ENCODE measurements at regions not wholly inside any gene's neighbourhood (a gene's known extent, or its start where the extent isn't known, plus 50 kb on each side); places are given as distances from the start of the nearest gene placed in this dataset.

DNA sequence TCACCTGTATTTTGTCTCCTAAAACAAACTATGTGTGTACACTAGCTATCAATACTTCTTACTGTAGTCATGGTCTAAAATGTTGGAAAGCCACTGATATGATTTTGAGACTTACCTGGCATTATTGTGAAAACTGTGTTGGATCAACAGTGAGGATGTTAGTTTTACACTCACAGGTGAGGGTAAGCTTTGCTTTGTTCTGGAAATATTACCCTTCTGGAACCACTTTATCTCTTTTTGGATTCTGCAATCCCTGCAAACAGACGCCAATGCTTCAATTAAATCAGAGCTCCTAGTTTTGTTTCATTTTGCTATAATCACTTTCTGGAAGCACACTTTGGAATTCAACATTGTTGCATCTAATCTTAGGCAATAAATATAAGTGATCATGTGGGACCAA, 223.3 kb downstream of the RPS29 start:
- TF ChIP-seq, protein P1, sequence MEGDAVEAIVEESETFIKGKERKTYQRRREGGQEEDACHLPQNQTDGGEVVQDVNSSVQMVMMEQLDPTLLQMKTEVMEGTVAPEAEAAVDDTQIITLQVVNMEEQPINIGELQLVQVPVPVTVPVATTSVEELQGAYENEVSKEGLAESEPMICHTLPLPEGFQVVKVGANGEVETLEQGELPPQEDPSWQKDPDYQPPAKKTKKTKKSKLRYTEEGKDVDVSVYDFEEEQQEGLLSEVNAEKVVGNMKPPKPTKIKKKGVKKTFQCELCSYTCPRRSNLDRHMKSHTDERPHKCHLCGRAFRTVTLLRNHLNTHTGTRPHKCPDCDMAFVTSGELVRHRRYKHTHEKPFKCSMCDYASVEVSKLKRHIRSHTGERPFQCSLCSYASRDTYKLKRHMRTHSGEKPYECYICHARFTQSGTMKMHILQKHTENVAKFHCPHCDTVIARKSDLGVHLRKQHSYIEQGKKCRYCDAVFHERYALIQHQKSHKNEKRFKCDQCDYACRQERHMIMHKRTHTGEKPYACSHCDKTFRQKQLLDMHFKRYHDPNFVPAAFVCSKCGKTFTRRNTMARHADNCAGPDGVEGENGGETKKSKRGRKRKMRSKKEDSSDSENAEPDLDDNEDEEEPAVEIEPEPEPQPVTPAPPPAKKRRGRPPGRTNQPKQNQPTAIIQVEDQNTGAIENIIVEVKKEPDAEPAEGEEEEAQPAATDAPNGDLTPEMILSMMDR (IDR thresholded peaks at IDR 0.05; ENCODE audit: low read depth, low read length) = no peak
- no peak overlapping the region for H3K4me3 ChIP-seq (ENCODE audit: low read depth, low read length)

DNA sequence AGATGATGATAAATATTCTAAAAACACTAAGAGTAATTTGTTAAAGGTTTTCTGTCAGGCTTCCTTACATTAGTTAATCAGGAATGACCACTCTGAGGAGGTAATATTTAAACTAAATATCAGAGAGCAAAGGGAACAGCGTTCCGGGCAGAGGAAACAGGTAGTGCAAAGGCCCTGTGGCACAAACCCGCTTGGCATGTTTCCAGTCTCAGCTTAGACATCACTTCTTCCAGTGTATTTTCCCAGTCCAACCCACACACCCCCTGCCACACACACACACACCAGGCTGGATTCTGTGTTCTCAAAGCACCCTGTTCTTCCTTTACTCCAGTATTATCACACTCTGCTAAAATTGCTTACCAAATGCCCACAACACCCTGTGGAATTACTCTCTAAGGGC, 247.1 kb downstream of the RPS29 start:
- TF ChIP-seq, protein P1 (IDR thresholded peaks at IDR 0.05; ENCODE audit: low read depth, low read length) = no peak
- no peak overlapping the region for H3K4me3 ChIP-seq (ENCODE audit: low read depth, low read length)

DNA sequence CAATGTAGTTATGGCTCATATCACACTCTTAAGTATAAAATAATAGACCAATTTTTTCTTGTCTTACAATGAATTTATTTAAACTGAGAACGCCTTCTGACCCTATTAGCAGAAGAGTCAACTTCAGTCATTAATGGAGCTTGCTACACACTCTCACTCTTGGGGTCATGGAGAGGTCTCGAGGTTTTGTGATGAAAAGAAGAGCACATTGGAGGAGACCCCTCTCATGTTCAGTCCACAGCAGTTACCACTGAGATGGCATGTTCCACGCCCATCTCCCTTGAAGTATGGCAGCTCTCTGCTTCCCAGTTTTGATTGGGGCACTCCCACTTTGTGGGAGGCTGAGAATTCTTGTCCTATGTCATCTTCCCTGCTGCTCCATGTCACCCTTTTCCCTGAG, 266.4 kb downstream of the RPS29 start:
- H3K4me3 ChIP-seq (ENCODE audit: low read depth, low read length) = no peak overlapping the region
- TF ChIP-seq, protein P1 (IDR thresholded peaks at IDR 0.05; ENCODE audit: low read depth, low read length) = no peak

DNA sequence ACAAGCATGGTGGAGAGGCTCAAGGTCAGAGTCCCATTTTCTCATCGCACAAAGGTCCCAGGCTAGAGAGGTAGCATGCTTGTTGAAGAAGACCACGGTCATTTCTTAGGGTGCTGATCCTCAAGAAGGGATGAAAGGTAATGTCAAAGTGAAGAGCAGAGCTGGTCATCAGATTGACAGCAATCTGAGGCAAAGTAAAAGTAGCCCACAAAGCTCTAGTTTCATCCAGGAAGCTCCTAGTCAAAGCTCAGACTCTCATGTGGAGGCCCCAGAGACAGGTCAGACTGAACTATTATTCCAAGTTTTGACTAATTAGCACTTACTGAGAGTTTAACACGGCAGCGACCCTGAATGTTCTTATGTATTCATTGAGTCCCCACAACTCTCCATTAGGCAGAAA, 270.6 kb downstream of the RPS29 start:
- TF ChIP-seq, protein P1 (IDR thresholded peaks at IDR 0.05; ENCODE audit: low read depth, low read length) = no peak
- H3K4me3 ChIP-seq (ENCODE audit: low read depth, low read length) = no peak overlapping the region

DNA sequence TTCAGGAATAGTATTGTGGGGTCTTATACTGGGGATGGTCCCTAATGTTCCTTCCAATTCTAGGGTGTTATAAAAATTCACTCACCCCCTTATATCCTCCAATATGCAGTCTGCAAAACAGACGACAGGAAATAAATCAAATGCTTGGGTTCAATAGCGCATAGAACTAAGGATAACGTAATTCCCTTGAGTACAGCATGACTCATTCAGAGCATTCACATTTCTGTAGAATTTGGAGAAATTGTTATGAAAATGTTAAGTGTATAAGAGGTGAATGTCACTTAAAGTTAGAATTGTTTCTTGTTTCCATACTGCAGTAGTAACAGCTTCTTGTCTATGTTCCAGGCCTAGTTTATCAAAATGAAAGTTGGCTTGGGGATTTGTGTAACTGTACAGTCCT, 271.4 kb downstream of the RPS29 start:
- no peak overlapping the region for H3K4me3 ChIP-seq (ENCODE audit: low read depth, low read length)
- TF ChIP-seq, protein P1 (IDR thresholded peaks at IDR 0.05; ENCODE audit: low read depth, low read length) = no peak

DNA sequence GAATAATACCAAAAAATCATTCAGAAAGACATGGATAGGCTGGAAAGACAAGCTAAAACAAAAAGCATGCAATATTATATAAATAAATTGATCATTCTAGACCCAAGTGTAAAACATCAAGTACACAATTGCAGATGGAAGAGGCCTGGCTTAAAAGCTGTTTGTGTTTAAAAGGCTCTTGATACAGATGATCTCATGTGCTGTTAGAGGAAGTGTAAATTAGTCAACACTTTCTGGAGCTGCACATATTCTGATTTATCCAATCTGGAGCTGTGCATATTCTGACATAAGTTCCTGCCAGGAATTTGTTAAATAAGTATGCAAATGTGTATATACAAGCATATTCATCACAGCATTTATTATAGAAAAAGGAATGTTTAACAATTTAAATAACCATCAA, 273.1 kb downstream of the RPS29 start:
- no peak overlapping the region for H3K4me3 ChIP-seq (ENCODE audit: low read depth, low read length)
- TF ChIP-seq, protein P1 (IDR thresholded peaks at IDR 0.05; ENCODE audit: low read depth, low read length) = no peak

DNA sequence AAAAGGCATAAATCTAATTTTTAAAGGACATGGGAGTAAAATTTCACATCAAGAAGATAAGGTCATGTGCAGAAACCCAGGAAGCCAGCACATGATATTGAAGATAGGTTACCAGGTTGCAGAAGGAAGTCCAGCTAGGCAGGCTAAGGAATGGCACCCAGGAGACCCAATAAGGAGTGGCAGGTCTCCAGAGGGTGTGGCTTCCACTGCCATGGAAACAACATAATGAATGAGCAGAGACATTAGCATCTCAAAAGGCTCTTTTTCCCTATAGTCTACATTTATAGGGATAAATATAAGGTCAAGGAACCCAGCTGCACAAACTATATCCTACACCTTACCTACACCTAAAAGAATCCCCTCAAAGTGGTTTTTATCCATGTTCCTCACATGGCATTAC, 275.9 kb downstream of the RPS29 start:
- no peak overlapping the region for H3K4me3 ChIP-seq (ENCODE audit: low read depth, low read length)
- TF ChIP-seq, protein P1 (IDR thresholded peaks at IDR 0.05; ENCODE audit: low read depth, low read length) = no peak
